SH-SY5Y (cell line): ENCODE measurements at regions not wholly inside any gene's neighbourhood (a gene's known extent, or its start where the extent isn't known, plus 50 kb on each side); places are given as distances from the start of the nearest gene placed in this dataset.

ENCODE experiments used
- GATA2 ChIP-seq: IDR thresholded peaks from 2 replicates; pipeline ENCODE4 v1.6.1; 2011; ENCODE audit warnings: mild to moderate bottlenecking, low read depth, low read length
- GATA3 ChIP-seq: IDR thresholded peaks from 2 replicates; pipeline ENCODE4 v1.6.1; 2011; ENCODE audit warnings: low read depth, mild to moderate bottlenecking, low read length, moderate library complexity

GRCh38 chr10:78516236-78516635 is 482.6 kb downstream of the RPS24 start:
- no peak for TF ChIP-seq GATA3
- TF ChIP-seq GATA2: no peak
